Neural progenitor cell (in vitro differentiated cells): ENCODE measurements at regions not wholly inside any gene's neighbourhood (a gene's known extent, or its start where the extent isn't known, plus 50 kb on each side); places are given as distances from the start of the nearest gene placed in this dataset.

ENCODE experiments used
- CTCF ChIP-seq: fragments of 200-600 bp; sonication (generic); IDR thresholded peaks from 2 replicates; pipeline ENCODE4 v1.5.1; 2017; ENCODE audit warnings: antibody characterized with exemption, mild to moderate bottlenecking
- EZH2 ChIP-seq: fragments of 200-600 bp; sonication (generic); IDR thresholded peaks from 2 replicates; pipeline ENCODE4 v1.6.1; 2017; ENCODE audit warnings: antibody characterized with exemption, mild to moderate bottlenecking, moderate library complexity
- EZH2phosphoT487 ChIP-seq: fragments of 200-600 bp; sonication (generic); IDR thresholded peaks from 2 replicates; pipeline ENCODE4 v1.6.1; 2017; ENCODE audit warnings: antibody characterized with exemption

GRCh38 chr5:115696141-115696650 lies 70.4 kb upstream of the TMED7 start:
- no peak for TF ChIP-seq EZH2
- no peak for TF ChIP-seq CTCF
- no peak for TF ChIP-seq EZH2phosphoT487
